Nephron progenitor cell (in vitro differentiated cells): ENCODE measurements at regions not wholly inside any gene's neighbourhood (a gene's known extent, or its start where the extent isn't known, plus 50 kb on each side); places are given as distances from the start of the nearest gene placed in this dataset.

Source experiments
- DNase-seq: peaks from one replicate; pipeline ENCODE4 v3.0.0; 2021
- H3K27ac Mint-ChIP-seq: 2 replicates; pipeline ENCODE4 v1.8.0; 2021; ENCODE audit warnings: mild to moderate bottlenecking, moderate library complexity, mixed read lengths
- H3K27me3 Mint-ChIP-seq: 2 replicates; pipeline ENCODE4 v1.8.0; 2021; ENCODE audit warnings: mild to moderate bottlenecking, low read depth, mixed read lengths; ENCODE audit not compliant: poor library complexity
- H3K36me3 Mint-ChIP-seq: 2 replicates; pipeline ENCODE4 v1.8.0; 2021; ENCODE audit warnings: low read depth, mixed read lengths
- H3K4me1 Mint-ChIP-seq: 2 replicates; pipeline ENCODE4 v1.8.0; 2021; ENCODE audit warnings: mixed read lengths
- H3K4me3 Mint-ChIP-seq: 2 replicates; pipeline ENCODE4 v1.8.0; 2021; ENCODE audit warnings: mild to moderate bottlenecking, moderate library complexity, mixed read lengths
- H3K9me3 Mint-ChIP-seq: 2 replicates; pipeline ENCODE4 v1.8.0; 2021; ENCODE audit warnings: mild to moderate bottlenecking, moderate library complexity, mixed read lengths
- CTCF ChIP-seq: fragments of 200-600 bp; sonication (generic); IDR thresholded peaks from 2 replicates; pipeline ENCODE4 v1.5.0; 2021; ENCODE audit warnings: antibody characterized with exemption

DNA sequence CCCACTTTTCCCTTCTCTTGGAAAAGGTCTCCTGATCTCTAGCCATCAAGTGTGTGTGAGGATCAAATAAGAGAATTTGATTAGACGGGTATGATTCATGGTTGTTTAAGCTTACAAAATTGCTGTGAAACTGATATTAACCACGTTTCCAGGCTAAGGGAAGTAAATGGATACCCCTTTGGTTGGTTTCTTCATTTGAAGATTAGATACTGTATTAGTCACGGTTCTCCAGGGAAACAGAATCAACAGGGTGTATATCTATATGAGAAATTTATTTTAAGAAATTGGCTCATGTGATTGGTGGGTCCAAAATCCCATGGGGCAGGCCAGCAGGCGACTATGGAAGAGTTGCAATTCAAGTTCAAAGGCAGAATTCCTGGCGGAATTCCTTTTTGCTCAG is 112.7 kb upstream of the SELENOK start:
- peaks cover 3% of the 10 kb centered on the region for H3K27me3 Mint-ChIP-seq
- DNase-seq, result no peak
- no peak for TF ChIP-seq CTCF

DNA sequence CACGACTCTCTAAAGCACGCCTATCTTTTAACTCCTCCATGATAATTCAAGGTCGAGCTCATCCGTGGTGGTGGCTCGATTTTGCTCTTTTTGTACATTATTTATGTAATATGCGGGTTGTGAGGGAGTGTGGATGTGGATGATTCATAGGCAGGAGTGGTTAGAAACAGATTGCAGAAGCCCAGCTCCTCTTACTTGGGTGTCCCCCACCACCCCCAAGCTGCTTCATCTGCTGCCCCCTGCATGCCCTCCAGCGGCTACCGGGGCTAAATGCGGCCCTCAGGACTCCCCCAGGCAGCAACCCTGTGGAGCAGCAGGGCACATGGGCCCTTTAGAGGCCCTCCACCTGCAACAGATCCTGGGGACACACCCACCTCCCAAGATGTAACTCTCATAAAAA is 111.5 kb upstream of the SELENOK start:
- Mint-ChIP-seq H3K4me3 (no peak overlapping the region), H3K4me1 (peaks cover 23% of the 10 kb centered on the region), H3K27ac (peak overlapping the region; percentile 52), H3K9me3 (no peaks in the 10 kb centered on the region), H3K27me3 (peaks cover 6% of the 10 kb centered on the region), H3K36me3 (no peaks in the 10 kb centered on the region)
- no peak for DNase-seq
- TF ChIP-seq CTCF, result no peak

More for the DNA sequence above, 112.7 kb upstream of the SELENOK start:
- Mint-ChIP-seq H3K27ac (no peak overlapping the region), H3K4me1 (peaks cover 23% of the 10 kb centered on the region), H3K9me3 (no peaks in the 10 kb centered on the region), H3K4me3 (no peak overlapping the region), H3K36me3 (no peaks in the 10 kb centered on the region)

DNA sequence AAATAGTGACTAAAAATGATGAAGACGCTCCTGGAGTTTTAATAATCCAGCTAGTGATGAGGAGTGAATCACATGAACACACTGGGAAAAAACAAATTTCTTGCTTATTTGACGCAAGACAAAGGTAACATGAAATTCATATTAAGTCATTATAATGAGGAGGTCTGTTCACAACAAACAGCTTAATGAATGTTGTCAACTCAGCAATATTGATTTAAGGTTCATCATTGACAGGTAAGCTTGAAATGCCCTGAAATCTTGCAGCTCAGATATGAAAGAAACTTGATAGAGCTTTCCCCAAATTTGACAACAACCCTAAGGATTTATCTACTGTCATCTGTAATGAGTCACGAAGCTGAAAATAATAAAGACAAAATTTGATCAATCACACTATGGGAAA is 108.1 kb upstream of the SELENOK start:
- H3K36me3 Mint-ChIP-seq, result no peaks in the 10 kb centered on the region
- peaks cover 34% of the 10 kb centered on the region for H3K4me1 Mint-ChIP-seq
- H3K27me3 Mint-ChIP-seq, result peaks cover 6% of the 10 kb centered on the region

GRCh38 chr3:53998980-53999379 is 107.3 kb upstream of the SELENOK start:
- DNase-seq, result no peak
- H3K27me3 Mint-ChIP-seq, result peaks cover 6% of the 10 kb centered on the region
- H3K4me1 Mint-ChIP-seq, result peaks cover 34% of the 10 kb centered on the region
- TF ChIP-seq CTCF, result no peak
- no peaks in the 10 kb centered on the region for H3K9me3 Mint-ChIP-seq
- no peak overlapping the region for H3K27ac Mint-ChIP-seq
- no peak overlapping the region for H3K4me3 Mint-ChIP-seq
- H3K36me3 Mint-ChIP-seq, result no peaks in the 10 kb centered on the region

More for the DNA sequence above, 108.1 kb upstream of the SELENOK start:
- no peak overlapping the region for H3K4me3 Mint-ChIP-seq
- DNase-seq, result no peak
- no peaks in the 10 kb centered on the region for H3K9me3 Mint-ChIP-seq
- TF ChIP-seq CTCF, result no peak
- no peak overlapping the region for H3K27ac Mint-ChIP-seq

DNA sequence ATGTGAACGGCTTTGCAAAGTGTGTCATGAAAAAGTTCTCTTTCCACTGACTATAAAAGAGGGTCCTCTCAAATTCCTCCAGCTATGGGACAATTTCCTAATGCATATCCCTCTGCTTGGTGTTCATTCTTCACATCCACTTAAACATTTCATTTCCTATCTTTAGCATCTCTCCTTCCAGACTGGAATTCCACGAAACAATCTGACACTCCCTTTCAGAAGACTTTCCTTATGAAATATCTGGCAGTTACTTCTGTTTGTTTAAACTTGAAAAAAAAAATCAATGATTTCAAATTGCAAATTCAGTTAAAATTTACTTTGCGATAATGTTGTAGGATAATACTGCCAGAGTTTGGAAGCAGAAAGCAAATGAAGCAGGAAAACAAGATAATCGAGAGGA is 105.8 kb upstream of the SELENOK start:
- Mint-ChIP-seq H3K36me3 (no peaks in the 10 kb centered on the region), H3K4me3 (no peak overlapping the region), H3K27me3 (peaks cover 4% of the 10 kb centered on the region), H3K9me3 (no peaks in the 10 kb centered on the region), H3K27ac (peak overlapping the region; percentile 63), H3K4me1 (peaks cover 34% of the 10 kb centered on the region)
- DNase-seq, result no peak
- TF ChIP-seq CTCF, result no peak

- Mint-ChIP-seq H3K4me1 (peaks cover 44% of the 10 kb centered on the region), H3K27ac (peak overlapping the region; percentile 28), H3K27me3 (peaks cover 4% of the 10 kb centered on the region), H3K9me3 (no peaks in the 10 kb centered on the region), H3K4me3 (no peak overlapping the region), H3K36me3 (no peaks in the 10 kb centered on the region)
- DNase-seq, result no peak
- no peak for TF ChIP-seq CTCF
These were observed 104.6 kb upstream of the SELENOK start for GRCh38 chr3:53996141-53996874.
